ENCODE measurements at regions not wholly inside any gene's neighbourhood (a gene's known extent, or its start where the extent isn't known, plus 50 kb on each side); places are given as distances from the start of the nearest gene placed in this dataset.

DNA sequence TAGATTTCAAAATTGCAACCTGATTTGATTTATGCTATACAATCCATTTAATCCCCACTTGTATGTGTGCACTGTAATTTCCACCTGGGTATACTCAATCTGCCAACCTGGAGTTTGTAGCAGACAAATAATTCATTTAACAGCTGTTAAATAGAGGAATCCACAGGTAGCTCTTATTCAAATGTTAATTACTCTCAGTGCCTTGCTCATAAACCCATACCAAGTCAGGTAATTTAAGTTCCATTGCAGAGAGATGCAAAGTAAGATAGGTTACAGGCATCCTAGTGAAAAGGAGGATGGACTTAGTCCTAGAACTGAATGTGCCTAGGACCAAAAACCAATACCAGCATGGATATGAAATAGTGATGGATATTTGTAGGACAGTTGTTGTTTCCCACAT lies 674.2 kb downstream of the TBL1XR1 start:
- no peak for DNase-seq

DNA sequence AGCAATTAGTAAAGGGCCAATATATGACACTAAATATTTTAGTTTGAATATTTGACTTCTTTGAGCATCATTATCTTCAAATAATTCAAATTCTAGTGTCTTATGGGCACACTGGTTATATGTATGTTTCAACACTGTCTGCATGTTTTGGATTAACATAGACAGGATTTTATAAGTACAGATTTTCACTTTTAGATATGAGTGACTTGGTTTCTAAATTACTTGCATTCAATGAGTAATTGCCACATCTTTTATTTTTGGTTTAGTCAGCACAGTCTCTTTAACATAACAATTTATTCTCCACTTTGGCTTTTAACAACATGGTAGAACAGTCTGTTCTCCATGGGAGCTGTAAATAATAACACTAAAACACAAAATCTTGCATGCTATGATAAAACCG lies 674.8 kb downstream of the TBL1XR1 start:
- DNase-seq: no peak

DNA sequence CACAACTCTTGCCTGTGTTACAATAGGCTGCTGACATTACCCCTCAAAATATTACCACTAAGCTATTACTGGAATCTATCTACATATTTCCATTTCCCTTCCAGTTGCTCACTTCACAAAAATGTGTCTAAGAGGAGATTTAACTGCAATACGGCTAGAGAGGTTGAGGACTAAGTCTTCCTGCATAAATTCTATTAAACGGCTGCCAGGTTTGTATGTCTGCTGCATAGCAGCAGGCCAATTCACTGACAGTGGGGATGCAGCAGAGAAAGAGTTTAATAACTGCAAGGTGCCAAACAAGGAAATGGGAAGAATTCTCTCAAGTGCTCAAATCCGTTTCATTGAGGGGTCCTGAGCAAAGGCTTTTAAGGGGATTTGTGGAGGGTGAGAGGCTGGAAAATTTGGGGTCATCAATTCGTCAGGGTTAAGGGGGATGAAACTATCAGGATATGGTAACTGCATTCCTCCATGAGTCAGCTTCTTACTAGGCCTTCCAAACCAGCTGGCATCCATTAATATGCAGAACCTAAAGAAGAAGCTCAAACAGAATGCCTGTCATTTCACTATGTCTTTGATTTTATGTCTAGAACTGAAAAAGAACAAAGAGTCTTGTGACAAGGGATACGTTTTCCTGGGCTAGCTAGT lies 675.6 kb downstream of the TBL1XR1 start:
- no peak for DNase-seq

DNA sequence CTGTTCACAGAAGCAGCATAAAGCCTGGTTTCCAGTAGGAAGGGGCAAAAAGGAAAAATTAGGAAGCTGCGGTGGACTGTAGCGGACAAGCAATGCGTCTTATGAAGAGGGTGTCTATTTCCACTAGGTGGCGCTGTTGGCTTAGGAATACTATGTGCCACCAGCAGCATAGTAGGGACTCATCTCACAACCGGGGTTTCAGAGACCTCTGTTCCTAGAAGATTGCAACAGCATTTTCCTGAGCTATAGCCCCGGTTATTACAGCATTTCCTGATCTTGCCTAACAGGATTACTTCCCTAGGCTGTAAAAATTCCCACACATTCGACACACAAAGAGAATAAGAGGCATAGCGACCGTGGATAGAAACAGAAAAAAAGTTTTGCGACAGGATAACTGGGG lies 683.0 kb downstream of the TBL1XR1 start:
- DNase-seq: no peak

DNA sequence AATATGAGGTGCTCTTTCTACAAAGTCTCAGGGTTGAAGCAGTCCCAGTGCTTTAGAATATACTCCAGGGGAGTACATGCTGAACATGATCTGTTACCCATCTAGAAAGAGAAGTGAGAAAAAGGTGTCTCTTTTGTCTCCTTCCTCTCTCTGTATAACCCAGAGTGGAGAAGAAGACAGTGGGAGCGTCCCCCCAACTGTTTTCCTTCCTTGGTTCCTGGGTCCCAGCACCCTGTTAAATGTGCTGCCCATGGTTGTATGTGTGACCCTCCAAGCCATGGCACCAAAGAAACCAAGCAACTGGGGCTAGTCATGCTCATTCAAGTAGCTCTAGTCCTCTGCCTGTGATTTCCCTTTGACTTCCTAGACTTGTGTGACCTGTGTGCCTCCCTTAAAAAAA lies 683.7 kb downstream of the TBL1XR1 start:
- no peak for DNase-seq

DNA sequence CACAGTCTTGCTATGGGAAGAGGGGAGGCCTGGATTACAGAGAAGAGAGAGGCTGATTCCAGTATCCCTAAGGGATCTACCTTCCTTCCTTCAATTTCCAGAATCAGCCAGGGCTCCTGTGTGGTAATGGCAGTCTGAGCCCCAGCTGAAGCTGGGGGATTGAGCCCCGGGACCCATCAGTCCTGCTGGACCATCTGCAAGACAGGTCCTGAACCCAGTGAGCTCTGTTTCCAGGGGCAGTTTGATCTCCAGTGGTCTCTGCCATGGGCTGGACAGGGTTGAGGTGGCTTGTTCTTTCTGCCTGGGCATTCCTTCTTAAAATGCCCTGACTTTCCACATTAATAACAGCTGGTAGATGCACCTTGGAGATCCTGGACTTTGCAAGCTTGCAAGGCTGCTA lies 685.2 kb downstream of the TBL1XR1 start:
- DNase-seq: no peak

DNA sequence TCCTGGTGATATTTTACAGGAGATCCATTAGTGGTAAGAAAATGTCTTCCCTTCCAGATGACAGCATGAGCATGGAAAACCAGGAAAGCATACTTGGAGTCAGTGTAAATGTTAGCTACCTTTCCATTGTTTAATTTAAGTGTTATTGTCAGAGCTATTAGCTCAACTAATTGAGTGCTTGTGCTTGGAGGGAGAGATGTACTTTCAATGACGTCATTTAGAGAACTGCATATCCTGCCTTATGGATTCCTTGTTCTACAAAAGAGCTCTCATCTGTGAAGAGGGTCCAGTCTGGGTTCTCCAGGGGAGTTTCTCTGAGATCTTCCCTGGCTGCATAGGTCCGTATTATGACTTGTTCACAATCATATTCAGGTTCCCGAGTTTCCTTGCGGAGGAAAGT lies 687.2 kb downstream of the TBL1XR1 start:
- DNase-seq: no peak

DNA sequence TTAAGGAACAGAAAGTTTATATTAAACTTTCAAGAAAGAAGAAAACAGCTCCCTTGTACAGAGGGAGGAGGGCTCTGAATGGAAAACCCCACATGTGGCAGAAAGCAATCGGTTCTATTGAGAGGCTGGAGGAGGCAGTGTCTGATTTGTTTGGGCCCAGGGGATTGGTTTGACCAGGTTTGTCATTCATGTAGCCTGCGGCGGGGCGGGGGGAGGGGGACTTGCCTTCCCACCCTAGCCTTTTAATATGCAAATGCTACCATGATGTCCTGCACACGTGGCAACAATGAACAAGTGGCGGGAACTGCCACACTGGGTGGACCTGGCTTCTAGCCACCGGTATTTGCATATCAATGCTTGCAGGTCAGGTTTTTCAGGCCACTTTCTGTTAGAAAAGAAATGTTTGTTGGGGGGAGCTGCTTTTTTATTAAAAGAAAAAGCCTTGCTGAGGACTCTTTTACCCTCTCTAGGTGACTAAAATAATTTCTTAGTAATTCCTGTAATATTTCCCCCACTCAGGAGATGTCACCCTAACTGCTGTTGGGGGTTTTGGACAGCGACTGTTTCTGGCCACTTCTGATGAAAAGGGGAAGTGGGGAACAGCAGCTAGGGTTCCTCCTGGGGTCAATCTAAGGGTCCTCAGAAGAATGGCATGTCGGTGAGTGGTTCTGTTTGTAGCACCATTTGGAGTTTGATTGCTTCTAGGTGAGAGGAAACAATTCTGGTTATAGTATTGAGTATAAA lies 691.2 kb downstream of the TBL1XR1 start:
- DNase-seq: no peak

DNA sequence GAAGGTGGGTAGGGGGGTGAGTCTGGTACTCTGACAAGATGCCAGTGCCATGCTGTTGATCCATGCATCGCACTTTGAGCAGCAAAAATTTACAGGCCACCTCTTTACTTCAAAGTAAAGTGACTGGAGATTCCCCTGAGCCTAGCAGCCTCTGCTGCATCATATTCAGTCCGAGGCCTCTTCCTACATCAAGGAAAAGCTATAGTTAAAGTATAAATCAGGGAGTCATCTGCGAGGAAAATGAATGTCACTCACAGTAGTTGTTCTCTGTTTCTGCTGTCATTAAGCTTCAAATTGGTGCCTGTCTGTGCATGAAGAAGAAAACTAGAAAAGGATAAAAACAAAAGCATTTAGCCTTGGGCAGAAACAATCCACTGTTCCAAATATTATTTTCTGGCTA lies 706.2 kb downstream of the TBL1XR1 start:
- no peak for DNase-seq

DNA sequence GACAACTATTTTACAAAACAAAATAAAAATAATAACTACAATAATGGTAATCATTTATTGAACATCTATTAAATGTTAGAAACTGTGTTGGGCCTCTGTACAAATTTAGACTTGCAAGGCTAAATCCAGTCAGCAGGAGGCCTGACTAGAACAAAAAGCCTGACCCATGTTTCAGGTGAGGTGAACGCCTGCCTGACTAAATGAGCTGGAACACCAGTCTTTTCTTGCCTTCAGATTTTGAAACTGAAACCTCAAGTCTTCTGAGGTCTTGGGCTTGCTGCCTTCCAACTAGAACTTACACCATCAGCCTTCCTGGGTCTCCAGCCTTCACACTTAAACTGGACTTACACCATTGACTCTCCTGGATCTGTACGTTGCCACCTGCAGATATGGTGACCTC lies 706.9 kb downstream of the TBL1XR1 start:
- no peak for DNase-seq

DNA sequence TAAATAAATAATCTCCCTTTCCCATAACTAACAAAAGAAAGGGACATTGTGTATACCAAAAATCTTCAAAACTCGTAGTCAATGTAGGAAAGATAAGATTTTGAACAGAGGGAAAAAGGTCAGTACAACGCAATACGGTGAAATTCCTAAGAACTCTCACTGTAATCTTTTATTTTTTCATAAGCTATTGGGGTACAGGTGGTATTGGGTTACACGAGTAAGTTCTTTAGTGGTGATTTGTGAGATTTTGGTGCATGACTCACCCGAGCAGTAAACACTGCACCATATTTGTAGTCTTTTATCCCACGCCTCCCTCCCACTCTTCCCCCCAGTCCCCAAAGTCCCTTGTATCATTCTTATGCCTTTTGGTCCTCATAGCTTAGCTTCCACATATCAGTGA lies 718.0 kb downstream of the TBL1XR1 start:
- DNase-seq: no peak

DNA sequence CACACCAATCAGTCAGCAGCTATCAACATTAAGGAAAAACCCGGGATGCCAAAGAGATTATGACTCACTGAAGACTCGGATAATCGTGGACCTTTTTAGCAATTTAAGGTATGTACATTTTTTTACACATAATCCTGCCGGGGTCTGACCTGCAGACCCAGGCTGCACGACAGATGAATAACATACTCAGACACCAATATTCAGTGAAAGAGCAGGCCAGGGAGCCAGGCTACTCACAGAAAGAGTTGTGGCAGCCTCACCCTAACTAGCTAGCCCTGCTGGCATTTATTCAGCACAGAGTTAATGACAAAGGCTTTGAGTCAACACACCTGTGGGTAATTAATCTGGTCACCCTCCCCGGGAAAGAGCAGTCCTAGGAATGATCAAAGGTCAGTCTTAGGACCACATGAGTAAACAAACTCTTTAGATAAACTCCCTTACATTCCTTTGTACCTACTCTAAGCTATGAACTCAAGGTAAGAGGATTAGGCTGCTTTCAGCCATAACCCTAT lies 727.5 kb downstream of the TBL1XR1 start:
- DNase-seq: no peak

DNA sequence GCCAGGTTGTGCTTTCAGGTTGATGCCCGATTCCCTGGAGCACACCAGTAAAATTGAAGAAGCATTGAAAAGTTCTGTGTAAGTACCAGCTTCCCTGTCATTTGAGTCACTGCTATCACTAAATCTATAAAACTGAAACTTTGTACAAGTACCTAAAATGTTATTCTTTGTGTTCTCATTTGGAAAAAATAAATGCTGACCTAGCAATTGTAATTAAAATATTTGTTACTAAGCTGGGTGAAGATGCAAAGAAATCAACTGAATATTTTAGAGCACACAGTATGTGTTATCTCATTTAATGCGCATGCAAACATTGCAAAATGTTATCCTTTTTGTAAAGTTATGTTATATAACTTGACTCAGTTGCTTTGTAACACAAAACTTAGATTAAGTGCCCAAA lies 733.7 kb downstream of the TBL1XR1 start:
- DNase-seq: no peak

DNA sequence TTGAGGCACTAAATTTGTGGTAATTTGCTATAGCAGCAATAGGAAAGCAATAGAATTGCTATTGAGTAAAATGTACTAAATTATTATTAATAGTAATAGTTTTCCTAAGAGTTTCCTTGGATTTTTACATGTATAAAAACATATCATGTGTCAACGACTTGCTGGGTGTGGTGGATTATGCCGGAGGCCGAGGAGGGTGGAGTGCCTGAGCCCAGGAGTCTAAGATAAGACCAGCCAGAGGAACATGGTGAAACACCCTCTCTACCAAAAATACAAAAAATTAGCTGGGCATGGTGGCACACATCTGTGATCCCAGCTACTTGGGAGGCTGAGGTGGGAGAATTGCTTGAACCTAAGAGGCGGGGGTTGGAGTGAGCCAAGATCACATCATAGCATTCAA lies 749.9 kb downstream of the TBL1XR1 start:
- DNase-seq: no peak

DNA sequence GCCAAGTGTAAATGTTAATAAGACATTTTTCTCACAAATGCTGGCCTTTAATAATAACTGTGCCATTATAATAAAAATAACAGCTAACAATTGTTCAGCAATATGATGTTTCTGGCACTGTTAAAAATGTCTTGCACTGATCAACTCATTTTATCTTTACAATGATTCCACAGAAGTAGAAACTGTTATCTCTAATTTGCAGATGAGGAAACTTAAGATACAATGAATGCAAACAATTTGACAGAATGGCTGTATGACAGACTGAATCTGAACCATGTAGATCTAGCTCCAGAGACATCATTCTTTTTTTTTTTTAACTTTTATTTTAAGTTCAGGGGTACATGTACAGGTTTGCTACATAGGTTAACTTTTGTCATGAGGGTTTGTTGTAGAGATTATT lies 755.0 kb downstream of the TBL1XR1 start:
- DNase-seq: no peak

DNA sequence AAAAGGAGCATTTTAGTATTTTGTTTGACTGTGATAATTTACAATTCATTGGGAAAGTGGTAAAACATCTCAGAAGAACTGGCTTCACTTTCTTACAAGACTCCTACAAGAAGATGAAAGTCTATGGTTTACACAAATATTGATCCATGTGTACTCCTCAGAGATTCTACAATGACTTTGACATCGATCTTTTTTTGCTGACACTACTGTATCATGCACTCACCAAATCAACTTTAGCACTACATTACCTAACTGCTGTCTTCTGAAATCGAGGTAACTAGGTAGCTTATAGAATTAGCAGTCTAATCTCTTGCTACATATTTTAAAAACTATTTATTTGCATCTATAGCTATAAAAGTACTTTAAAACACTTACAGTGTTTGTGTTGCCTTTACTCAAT lies 757.6 kb downstream of the TBL1XR1 start:
- DNase-seq: no peak

DNA sequence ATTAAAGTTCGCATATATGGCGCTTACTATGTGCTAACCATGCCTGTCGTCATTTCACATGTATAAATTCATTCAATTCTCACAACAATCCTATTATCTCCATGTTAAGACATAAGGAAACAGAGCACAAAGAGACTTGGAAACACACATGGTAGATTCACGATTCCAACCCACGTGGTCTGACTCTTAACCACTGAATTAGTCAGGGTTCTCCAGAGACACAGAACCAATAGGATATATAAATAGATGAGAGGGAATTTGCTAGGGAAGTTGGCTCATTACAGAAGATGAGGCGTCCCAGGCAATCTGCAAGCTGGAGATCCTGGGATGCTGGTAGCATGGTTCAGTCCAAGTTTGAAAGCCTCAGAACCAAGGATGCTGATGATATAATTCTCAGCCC lies 765.3 kb downstream of the TBL1XR1 start:
- DNase-seq: no peak

DNA sequence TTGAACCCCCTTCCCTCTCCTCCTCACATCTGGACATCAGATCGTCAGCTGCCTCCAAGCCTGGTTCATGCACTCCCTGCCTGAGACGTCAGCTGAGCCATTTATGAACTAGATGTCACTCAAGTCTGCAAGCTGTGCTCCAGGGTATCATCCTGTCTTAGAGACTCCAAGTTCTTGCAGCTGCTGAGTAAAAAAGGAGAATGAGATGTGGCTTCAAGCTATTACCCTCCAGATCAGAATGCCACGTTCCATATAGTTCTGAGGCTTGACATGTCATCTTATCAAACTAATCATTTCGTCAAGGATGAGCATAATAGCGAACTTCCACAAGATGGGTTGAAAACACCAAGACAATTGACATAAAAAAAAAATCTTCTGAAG lies 766.3 kb downstream of the TBL1XR1 start:
- DNase-seq: no peak

DNA sequence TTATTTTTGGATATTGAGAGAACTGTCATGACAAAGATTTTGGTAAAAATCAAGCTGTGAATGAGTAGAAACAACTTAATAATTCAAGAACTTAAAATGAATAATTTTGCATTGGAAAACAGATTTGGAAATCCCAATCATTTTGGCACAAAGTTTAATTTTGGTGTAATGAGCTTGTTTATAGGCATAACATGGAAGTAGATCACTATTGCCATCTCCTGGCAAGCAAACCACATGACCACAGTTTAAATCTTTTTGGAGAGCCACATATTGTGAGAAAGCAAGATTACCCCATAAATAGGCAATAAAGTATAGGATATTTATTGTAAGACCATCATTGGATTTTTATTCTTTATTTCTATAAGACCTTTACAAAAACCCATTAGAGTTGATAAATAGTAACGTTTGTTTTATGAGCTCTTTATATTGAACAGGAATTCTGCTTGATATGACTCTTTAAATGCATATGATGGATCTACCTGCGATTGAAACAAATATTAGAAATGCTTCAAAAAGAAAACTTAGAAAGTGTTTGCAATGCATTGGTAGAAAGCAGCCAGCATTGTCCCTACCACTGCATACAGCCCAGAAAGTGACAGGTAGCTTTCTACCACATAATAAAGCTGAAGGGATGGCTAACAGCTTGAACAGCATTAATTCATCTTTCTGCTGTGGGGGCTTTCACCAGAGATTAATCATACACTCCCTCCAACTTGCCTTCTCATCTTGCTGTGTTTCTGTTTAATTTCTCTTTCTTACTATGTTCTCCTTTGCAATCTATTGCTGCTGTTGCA lies 766.8 kb downstream of the TBL1XR1 start:
- DNase-seq: no peak

DNA sequence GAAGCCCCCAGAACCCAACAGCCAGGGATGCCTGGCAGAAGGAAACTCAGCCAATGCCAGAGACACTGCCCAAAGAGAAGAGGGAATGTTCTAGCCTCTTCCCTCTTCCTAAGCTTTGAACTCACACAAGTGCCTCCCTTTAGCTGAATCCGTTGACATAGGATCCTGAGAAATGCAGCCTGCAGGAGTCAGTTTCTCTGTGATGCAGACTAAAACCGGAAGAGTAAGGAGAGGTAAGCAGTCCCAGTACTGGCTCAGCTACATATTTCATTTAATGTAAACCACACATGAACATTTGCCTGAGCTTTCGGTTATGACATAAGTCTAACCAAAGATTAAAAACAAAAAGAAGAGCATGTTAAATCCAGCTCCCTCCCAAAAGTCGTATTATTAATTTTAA lies 768.7 kb downstream of the TBL1XR1 start:
- no peak for DNase-seq

DNA sequence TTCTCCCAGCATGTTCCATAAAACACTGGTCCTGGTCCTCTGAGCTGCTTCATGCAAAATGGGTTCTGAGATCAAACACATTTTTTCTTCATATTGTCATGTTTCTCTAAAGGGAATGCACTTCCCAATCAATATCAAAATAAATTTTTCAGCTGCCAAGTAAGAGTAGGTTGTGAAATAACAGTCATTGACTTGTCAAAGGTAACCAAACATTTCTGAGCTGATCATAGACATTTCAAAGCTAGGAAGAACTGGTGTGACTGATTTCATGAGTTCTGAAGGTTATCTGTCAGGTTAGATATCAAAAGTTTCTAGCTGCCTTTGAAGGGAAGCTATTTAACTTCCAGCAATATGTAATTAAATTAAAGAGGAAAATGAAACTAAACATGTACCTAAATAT lies 770.9 kb downstream of the TBL1XR1 start:
- no peak for DNase-seq

DNA sequence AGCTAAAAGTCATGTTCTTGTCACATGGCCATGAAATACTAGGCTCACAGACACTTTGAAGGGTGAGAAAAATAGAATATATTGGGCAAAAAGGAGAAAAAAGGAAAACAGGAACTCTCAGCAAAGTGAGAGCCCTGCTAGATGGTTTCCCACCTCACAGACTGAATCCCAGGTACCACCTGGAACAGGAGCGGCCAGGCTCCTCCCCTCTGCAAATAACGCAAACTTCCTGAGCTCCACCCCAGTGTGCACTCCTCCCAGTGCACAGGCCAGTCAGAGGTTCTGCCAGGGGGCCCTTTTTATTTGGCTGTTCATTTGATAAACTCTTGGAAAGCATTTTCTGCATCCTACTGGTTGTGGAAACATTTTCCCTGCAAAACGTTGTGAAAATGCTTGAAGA lies 780.4 kb downstream of the TBL1XR1 start:
- DNase-seq: no peak

DNA sequence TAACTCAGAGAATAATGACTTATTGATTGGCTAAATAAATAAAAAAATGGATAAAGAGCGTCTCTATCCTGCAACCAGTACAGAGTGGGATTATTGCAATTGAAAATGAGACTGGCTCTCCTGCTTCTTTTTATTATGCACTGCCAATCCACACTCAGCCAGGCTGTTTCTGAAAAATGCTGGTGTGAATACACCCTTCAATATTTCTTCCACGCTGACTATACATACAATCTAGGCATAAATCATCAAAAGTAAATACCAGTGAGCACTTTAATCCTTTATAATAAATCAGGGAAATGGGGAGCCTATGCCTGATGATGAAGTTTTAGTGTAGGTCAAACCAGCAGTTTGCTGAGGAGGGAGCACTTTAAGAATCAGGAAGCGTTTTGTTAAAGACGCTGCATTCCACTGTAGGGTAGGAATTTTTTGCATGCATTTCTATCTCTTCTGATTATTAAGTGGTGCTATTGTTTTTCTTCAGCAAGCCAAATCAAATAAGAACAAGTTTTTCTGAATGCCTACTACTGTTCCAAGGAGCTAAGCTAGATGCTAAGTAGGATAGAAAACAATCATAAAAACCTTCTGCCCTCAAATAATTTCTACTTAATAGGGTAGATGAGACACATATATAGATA lies 781.5 kb downstream of the TBL1XR1 start:
- DNase-seq: no peak

DNA sequence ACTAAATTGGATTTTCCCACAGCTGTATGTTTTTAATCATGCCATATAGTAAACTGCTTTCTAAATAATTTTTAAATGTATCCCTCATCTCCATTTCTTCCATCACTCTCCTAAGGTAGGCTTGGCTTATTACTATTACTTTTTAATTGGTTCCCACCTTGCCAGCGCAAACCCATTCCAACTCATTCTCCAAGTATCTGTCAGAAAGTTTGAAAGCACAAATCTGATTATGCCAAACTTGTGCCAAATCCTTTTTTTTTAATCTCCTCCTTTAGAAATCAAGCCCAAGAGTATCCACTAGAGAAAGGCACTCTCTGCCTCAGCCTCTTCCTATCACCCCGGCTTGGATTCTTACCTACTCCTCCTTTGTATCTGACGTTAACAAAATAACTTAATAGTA lies 784.5 kb downstream of the TBL1XR1 start:
- no peak for DNase-seq
